Choroid plexus epithelial cell (primary cell): ENCODE measurements at regions not wholly inside any gene's neighbourhood (a gene's known extent, or its start where the extent isn't known, plus 50 kb on each side); places are given as distances from the start of the nearest gene placed in this dataset.

ENCODE experiments used
- DNase-seq: peaks from one replicate; pipeline ENCODE4 v3.0.0-alpha.2; 2010; ENCODE audit warnings: low read depth
- H3K4me3 ChIP-seq: 2 replicates; pipeline ENCODE4 v1.5.1; 2011; ENCODE audit warnings: low read depth, mild to moderate bottlenecking, control low read depth, low read length, moderate library complexity
- TF ChIP-seq, protein P1 (sequence below): conservative IDR thresholded peaks from 2 replicates; pipeline ENCODE4 v1.5.1; 2011; ENCODE audit warnings: low read depth, mild to moderate bottlenecking, control low read depth, inconsistent platforms, low read length, moderate library complexity

DNA sequence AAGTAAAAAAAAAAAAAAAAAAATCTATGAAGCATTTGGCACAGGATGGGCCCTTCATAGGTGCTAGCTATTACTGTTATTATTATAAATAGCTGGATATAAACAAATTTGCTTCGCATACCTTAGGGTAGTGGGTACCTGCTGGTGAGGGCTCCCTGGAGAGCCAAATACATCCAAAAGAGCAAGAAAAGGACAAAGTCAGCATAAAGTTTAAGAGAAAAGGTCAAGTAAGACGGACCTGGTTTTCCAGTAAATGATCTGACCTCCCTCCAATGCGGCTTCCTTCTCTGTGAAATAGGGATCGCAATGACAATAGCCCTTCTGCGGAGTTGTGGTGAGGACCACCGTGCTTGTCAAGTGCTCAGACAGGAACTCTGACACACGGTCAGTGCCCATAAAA lies 214.5 kb downstream of the SNX10 start:
- no peak for DNase-seq
- no peak overlapping the region for H3K4me3 ChIP-seq
- TF ChIP-seq, protein P1, sequence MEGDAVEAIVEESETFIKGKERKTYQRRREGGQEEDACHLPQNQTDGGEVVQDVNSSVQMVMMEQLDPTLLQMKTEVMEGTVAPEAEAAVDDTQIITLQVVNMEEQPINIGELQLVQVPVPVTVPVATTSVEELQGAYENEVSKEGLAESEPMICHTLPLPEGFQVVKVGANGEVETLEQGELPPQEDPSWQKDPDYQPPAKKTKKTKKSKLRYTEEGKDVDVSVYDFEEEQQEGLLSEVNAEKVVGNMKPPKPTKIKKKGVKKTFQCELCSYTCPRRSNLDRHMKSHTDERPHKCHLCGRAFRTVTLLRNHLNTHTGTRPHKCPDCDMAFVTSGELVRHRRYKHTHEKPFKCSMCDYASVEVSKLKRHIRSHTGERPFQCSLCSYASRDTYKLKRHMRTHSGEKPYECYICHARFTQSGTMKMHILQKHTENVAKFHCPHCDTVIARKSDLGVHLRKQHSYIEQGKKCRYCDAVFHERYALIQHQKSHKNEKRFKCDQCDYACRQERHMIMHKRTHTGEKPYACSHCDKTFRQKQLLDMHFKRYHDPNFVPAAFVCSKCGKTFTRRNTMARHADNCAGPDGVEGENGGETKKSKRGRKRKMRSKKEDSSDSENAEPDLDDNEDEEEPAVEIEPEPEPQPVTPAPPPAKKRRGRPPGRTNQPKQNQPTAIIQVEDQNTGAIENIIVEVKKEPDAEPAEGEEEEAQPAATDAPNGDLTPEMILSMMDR, result no peak

DNA sequence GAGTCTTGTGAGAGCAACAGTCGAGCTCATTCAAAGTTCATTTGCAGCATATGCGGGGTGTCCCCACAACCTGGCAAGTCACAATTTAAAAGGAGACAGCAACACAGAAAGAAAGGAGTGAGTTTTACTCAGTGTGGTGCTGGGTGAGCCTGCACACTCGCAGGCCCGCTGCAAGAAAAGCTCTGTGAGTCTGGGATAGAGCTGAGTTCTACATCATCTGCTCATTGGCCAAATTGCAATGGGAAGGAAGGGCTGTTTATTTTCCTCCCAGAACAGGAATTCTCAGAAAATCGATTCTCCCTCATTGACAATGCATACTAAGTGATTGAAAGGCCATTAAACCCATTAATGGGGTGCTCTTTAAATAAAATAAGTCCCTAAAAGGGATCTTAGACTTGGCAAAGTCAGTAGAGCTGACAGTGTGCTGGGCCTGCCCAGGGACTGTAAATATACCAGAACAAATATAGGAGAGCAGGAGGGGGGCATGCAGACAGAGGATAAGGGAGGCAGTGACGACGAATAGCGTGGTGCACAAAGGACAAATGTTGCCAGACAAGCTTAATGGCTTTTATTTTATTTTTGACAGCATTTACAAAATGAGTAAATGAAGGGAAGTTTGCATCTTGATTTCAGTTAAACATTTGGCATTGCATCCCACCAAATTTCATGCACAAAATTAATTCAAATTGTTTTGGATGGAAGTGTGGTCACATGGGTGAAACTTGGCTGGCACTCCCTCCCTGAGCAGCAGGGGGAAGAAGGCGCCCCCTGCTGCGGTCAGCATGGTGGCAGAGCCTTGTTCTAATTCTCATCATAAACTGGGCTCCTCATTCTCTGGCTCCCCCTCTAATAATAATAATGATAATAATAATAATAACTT lies 215.7 kb downstream of the SNX10 start:
- TF ChIP-seq, protein P1, result no peak
- no peak overlapping the region for H3K4me3 ChIP-seq
- DNase-seq, result no peak

DNA sequence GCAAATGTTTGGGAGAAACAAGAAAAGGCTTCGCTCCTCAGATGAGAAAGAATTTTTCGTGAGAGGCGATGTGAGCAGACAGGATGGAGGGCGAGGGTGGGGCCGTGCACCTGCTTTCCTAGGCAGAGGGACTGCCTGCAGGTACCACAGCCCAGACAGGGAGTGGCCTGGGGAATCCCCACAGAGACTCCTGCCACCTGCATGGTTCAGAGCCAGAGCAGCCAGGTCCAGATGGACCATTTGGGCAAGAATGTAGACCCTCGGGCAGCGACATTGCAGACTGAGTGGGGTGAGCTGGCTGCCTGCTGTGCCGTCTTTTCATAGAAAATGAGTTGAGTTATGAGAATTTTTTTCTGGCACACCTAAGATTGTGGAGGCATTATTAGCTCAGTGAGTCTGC lies 216.8 kb downstream of the SNX10 start:
- no peak overlapping the region for H3K4me3 ChIP-seq
- TF ChIP-seq, protein P1, result no peak

DNA sequence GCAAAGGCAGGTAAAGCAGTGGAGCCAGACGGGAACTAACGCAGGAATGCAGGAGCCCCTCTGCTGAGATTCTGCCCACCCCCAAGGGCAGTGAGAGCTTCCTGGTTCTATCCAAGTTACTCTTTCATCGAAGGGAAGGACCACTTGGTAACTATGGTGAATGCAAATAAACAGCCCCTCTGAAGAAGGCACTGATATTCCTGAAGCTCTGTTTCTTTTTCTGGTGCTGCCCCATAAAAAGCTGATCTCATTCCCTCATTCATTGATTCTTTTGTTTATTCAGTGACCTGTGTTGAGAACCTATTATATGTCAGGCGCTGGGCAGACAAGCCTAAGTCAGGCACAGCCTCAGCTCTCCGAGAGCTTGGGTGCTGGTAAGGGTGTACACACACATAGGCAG lies 217.3 kb downstream of the SNX10 start:
- no peak for DNase-seq
- TF ChIP-seq, protein P1, result no peak
- no peak overlapping the region for H3K4me3 ChIP-seq

More for the DNA sequence above, 216.8 kb downstream of the SNX10 start:
- DNase-seq, result no peak

DNA sequence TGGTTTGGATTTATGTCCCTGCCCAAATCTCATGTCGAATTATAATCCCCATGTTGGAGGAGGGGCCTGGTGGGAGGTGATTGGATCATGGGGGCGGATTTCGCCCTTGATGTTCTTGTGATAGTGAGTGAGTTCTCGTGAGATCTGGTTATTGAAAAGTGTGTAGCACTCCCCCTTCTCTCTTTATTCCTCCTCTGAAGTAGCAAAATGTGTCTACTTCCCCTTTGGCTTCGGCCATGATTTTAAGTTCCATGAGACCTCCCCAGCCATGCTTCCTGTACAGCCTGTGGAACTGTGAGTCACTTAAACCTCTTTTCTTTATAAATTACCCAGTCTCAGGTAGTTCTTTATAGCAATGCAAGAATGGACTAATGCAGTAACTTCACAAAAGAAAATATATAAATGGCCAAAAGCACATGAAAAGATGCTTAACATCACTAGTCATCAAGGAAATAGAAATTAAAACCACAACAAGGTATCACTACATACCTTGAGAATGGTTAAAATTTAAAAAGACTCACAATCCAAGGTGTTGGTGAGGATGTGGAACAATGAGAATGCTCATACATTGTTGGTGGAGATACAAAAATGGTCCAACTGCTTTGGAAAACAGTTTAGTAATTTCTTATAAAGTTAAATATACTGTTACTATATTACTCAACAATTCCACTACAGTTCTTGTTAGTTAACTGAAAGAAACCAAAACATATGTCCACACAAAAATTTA lies 218.7 kb downstream of the SNX10 start:
- no peak overlapping the region for H3K4me3 ChIP-seq
- TF ChIP-seq, protein P1, result no peak
- DNase-seq, result no peak

DNA sequence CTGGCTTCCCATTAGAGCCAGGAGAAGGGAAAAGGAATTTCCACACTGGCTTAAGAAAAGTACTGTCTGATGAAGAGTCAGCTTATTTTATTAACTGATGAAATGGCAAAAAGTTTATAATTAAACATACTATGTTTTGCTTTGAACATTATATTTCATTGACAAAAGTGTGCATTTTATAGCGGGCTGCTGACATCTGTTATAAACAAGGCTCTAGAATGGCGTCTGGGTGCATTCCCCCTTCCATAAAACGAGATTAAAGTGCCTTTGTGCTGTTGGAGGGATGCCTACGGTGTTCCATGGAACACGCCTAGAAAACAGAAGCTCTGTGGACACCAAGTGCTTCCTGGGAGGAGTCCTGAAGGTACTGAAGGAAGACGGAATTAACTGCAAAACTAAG lies 220.2 kb downstream of the SNX10 start:
- no peak overlapping the region for H3K4me3 ChIP-seq
- TF ChIP-seq, protein P1, result no peak
- DNase-seq, result no peak

DNA sequence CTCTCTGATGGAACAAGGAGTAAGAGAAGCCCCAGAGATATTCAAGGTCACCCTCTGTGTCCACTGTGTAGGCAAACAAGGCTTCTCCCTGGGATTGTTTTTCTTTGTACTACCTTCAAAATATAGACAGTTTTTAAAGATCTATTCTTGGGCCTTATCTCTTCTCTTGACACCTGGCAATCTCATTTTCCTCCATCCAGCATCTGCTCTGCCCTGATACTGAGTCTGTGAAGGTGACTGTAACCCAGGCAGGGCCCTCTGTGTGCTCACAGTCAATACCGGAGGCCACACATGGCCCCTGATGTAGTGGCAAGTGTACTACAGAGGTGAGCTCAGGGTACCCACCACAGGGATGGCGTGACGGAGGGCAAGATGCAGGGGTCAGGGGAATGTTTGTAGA lies 221.1 kb downstream of the SNX10 start:
- DNase-seq, result no peak
- TF ChIP-seq, protein P1, result no peak

More for the DNA sequence above, 221.1 kb downstream of the SNX10 start:
- no peak overlapping the region for H3K4me3 ChIP-seq
